HG03280 (cell line): ENCODE measurements at regions not wholly inside any gene's neighbourhood (a gene's known extent, or its start where the extent isn't known, plus 50 kb on each side); places are given as distances from the start of the nearest gene placed in this dataset.
A peak's percentile ranks its signal among the peaks of the same experiment; 100 is the strongest.
"Not testable (repeated sequence)": the region's sequence is repeated elsewhere in the genome, so short reads cannot be mapped to it uniquely, and the experiment has no call there.

ENCODE experiments used
- ATAC-seq: cut with Tn5 transposase; IDR thresholded peaks from one replicate; pipeline ENCODE4 v1.9.1; 2021; ENCODE audit warnings: mild to moderate bottlenecking, moderate library complexity; ENCODE audit not compliant: unreplicated experiment

DNA sequence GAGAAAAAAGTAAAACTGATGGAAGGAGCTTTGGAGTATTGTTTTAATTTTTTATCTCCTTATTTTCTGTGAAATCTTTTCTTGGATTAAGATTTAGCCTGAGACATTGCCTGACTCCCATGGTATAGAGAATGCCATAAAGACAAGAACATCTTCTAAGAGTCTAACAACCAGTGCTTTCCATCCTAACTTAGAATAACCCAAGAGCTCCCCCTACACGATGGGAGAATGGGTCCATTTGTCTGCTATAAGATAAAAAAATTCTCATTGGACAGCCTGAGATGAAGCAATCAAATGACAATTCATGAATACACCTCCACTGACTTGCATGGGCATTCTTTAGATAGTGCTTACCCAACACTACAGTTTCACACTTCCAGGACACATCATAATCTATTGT, 478.1 kb downstream of the TTLL7 start:
- ATAC-seq: no peak

GRCh38 chr1:83516369-83516768, 482.6 kb downstream of the TTLL7 start:
- no peak for ATAC-seq

DNA sequence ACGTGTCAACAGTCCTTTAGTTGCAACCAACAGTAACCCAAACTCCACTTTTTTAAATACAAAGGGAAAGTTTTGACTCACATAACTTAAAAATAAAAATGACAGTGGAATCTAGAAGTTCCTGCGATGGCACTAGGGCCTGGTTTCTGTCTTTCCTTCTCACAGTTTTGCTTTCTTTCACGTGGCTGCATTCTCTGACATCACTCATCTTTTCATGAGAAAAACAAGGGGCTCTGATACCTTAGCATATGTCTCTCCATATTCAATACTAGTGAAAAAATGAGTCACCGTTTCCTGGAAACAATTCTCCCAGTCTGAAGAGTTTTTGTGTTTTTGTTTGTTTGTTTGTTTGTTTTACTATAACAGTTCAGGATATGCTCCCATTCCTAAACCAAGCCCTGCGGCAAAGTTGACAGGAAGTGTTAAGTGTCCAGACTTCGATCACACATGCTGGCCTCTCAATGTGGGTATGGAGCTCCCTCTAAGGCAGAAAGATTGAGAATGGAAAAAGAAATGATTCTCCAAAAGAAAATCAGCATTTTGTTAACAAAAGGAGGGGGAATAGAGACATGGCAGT, 483.3 kb downstream of the TTLL7 start:
- ATAC-seq: no peak

DNA sequence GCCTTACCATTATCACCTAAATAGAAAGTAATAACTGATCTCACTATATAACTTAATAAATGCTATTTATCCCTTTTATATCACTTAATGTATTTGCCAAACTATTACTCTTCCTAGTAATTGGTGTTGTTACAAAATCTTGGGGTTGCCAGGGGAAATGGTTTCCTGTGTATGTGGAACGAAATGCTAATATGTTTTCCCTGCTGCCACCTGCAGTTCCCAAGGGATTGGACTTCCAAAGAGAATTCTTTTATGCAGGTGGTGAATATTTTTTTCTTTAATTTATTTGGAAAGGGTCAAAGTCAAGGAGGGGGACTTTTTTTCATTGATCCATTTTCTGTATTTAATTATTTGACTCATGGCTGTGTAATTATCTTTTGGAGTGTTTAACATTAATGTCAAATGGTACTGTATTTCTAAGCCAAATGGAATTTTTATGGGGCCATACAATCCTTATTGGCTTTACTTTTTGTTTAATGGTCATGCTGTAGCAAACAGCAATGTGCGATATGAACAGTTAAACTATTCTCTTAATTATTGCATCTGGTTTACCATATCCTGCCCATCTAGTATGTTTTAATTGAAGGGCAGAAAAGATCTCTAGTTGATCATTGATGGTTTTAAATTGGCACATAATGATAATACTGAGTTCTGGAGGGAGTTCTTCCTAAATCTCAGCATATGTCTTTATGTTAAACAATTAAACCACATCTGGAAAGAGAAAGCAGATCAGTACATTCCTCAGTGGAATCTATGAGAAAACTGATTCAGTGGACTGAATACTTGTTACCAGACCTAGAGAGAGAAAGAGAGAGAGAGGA, 486.3 kb downstream of the TTLL7 start:
- no peak for ATAC-seq

GRCh38 chr1:83511146-83511726, 487.7 kb downstream of the TTLL7 start:
- no peak for ATAC-seq

DNA sequence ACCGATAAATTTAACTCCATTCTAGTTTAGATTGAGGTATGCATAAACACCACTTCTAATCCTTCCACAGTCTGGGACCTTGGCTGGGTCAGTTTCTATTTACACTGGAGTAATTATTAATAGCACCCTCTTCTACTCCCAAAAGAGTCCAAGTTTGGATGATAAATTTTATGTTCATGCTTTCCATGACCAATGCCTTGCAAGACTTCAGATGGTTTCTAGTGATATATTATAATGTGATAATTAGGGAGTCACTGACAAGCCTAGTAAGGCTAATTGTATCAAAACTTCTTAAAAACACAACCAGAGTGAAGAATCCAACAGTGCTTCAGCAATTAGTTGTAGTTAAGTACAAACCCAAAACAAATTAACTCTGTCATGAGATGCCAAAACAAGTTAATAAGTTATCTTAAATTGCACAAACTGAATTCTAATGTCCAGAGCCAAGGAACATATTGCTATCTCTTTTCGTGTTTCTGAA, 489.6 kb downstream of the TTLL7 start:
- no peak for ATAC-seq

- ATAC-seq: peak; percentile 98
Observed at GRCh38 chr1:83508485-83509151, 490.3 kb downstream of the TTLL7 start.

GRCh38 chr1:83505148-83505547, 493.8 kb downstream of the TTLL7 start:
- no peak for ATAC-seq

DNA sequence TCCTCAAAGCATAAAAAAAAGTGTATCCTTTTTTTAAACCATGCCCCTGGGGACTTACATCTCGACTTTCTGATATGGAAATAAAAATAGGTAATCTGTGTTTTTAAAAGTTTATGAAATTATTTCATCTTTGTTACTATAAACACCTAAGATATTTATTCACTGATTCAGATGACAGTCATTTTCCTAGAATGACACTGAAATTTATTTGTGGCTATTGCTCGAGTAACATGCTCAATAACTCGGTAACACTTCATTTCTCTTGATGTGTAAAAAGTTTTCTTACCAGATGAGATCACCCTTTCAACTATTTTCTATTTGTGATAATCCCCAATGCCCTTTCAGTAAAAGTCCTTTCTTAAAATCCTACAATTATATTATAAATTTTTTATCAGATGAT, 495.8 kb downstream of the TTLL7 start:
- ATAC-seq: no peak

- ATAC-seq: peak; percentile 89
Observed at GRCh38 chr1:83500987-83501591, 497.8 kb downstream of the TTLL7 start.

GRCh38 chr1:83500531-83500930, 498.4 kb downstream of the TTLL7 start:
- ATAC-seq: no peak

- ATAC-seq: peak; percentile 58
Observed at GRCh38 chr1:83499998-83500397, 498.9 kb downstream of the TTLL7 start.

- ATAC-seq: no peak
Observed at GRCh38 chr1:83497563-83497962, 501.4 kb downstream of the TTLL7 start.

GRCh38 chr1:83495560-83495959, 503.4 kb downstream of the TTLL7 start:
- ATAC-seq: no peak

- ATAC-seq: no peak
Observed at GRCh38 chr1:83493633-83494032, 505.3 kb downstream of the TTLL7 start.

DNA sequence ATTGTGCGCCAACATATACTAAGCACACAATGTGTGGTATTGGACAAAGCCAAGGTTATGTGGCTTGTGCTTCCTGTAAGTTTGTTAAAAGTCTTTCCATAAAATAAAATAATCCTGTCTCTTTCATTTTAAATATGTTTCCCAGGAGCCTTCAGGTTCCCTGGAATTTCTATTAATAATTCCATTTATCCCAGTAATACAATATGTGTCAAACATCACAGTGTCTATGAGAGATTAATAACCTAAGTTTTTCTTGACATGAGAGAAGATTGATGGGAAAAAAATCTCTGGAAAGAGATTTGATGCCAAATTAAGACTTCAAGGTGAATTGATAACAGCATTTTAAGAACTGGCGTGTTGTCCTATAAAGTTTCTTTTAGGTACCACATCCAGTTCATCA, 507.0 kb downstream of the TTLL7 start:
- no peak for ATAC-seq

GRCh38 chr1:83490988-83491387, 507.9 kb downstream of the TTLL7 start:
- ATAC-seq: no peak

GRCh38 chr1:83488105-83488504, 510.8 kb downstream of the TTLL7 start:
- ATAC-seq: peak; percentile 86

GRCh38 chr1:83487460-83487859, 511.5 kb downstream of the TTLL7 start:
- peak; percentile 25 for ATAC-seq

GRCh38 chr1:83485314-83486019, 513.5 kb downstream of the TTLL7 start:
- not testable (repeated sequence) for ATAC-seq
